Stomach (tissue), 8 donors: ENCODE measurements at regions not wholly inside any gene's neighbourhood (a gene's known extent, or its start where the extent isn't known, plus 50 kb on each side); places are given as distances from the start of the nearest gene placed in this dataset.

Source experiments
- DNase-seq, 2 donors: peaks; one replicate each; pipeline versions ENCODE4 v3.0.0 to v3.0.0-alpha.2; 2013 to 2019
- H3K27ac ChIP-seq, 5 donors: fragments of 200-600 bp in 4 of 5; sonication (generic) in 4 of 5; one replicate each; pipeline ENCODE4 v1.5.1; 2013 to 2019; ENCODE audit warnings: mild to moderate bottlenecking in 1 of 5, moderate library complexity in 1 of 5
- H3K27me3 ChIP-seq, 3 donors: fragments of 200-600 bp; sonication (generic); one replicate each; pipeline ENCODE4 v1.5.1; 2017 to 2019; ENCODE audit warnings: mixed run types in 1 of 3
- H3K36me3 ChIP-seq, 4 donors: fragments of 200-600 bp; sonication (generic); 1 replicate in 3 of 4; 2 replicates in 1 of 4; pipeline ENCODE4 v1.5.1; 2016 to 2019
- H3K4me1 ChIP-seq, 4 donors: fragments of 200-600 bp; sonication (generic); one replicate each; pipeline ENCODE4 v1.5.1; 2016 to 2019
- H3K4me3 ChIP-seq, 4 donors: fragments of 200-600 bp; sonication (generic) in 3 of 4; one replicate each; pipeline ENCODE4 v1.5.1; 2016 to 2019; ENCODE audit warnings: mild to moderate bottlenecking in 1 of 4
- H3K9me3 ChIP-seq, 4 donors: fragments of 200-600 bp; sonication (generic); one replicate each; pipeline ENCODE4 v1.5.1; 2016 to 2019
- CTCF ChIP-seq, 7 experiments: fragments of 450-650 bp in 4 of 7; fragments of 200-600 bp in 3 of 7; sonication (generic) in 3 of 7; IDR thresholded peaks; one replicate each; pipeline ENCODE4 v1.5.1; 2016 to 2019; ENCODE audit warnings: antibody characterized with exemption in 7 of 7, control low read depth in 2 of 7, mild to moderate bottlenecking in 1 of 7
- EP300 ChIP-seq: sonication (generic); formaldehyde crosslinking; IDR thresholded peaks from one replicate; pipeline ENCODE4 v1.6.1; 2017; ENCODE audit warnings: antibody characterized with exemption
- POLR2A ChIP-seq, 4 donors: fragments of 450-650 bp; IDR thresholded peaks; one replicate each; pipeline ENCODE4 v1.6.1; 2016; ENCODE audit warnings: antibody characterized with exemption in 4 of 4, control low read depth in 2 of 4, mild to moderate bottlenecking in 1 of 4, moderate library complexity in 1 of 4
- POLR2AphosphoS5 ChIP-seq, 3 donors: sonication (generic); formaldehyde crosslinking; IDR thresholded peaks; one replicate each; pipeline ENCODE4 v1.6.1; 2016; ENCODE audit warnings: antibody characterized with exemption in 3 of 3
- WGBS, 5 donors: extraction: QIAGEN DNeasy Blood & Tissue Kit in 3 of 5; methylation state at CpG; one replicate each; pipeline versions ENCODE4 v1.1.5 to v1.1.7; 2013 to 2018; 5-methylcytosine and 5-hydroxymethylcytosine counted together
- intact Hi-C: fragments of 100-400 bp; cut with DNase I; formaldehyde crosslinking; loops from one replicate; pipeline ENCODE4 v1.15.1; 2023; ENCODE audit warnings: low total_unique reads
- donor health status: healthy with polysubstance abuse.
- donor health status: Bipolar disorder and iron deficiency.
- donor health status: healthy.

- DNase-seq: peak in 1 of 2 donors; percentile 6
- no peaks in the 10 kb centered on the region for H3K27me3 ChIP-seq
- no peaks in the 10 kb centered on the region for H3K9me3 ChIP-seq
- no peak overlapping the region for H3K27ac ChIP-seq
- no peak for TF ChIP-seq EP300
- no peak for TF ChIP-seq POLR2AphosphoS5 (IDR thresholded peaks at IDR 0.05)
- no peak for TF ChIP-seq CTCF (IDR thresholded peaks at IDR 0.05)
- no peak for TF ChIP-seq POLR2A (IDR thresholded peaks at IDR 0.05)
- intact Hi-C loops: no loop called here
- no peak overlapping the region for H3K4me3 ChIP-seq
- H3K4me1 ChIP-seq: no peaks in the 10 kb centered on the region
- 31 to 68% (median 50%) methylated on average over 3 of the region's 3 CpGs for WGBS, 5 donors
- H3K36me3 ChIP-seq: no peaks in the 10 kb centered on the region
These were observed 898.4 kb downstream of the KCNT2 start for GRCh38 chr1:195709821-195710220.

GRCh38 chr1:195704028-195704427 lies 904.2 kb downstream of the KCNT2 start:
- TF ChIP-seq POLR2A (IDR thresholded peaks at IDR 0.05): no peak
- no peak for TF ChIP-seq EP300
- no peak for TF ChIP-seq POLR2AphosphoS5 (IDR thresholded peaks at IDR 0.05)
- no peak for TF ChIP-seq CTCF (IDR thresholded peaks at IDR 0.05)
- no peak for DNase-seq
- Histone ChIP-seq H3K4me1 (no peaks in the 10 kb centered on the region), H3K36me3 (no peaks in the 10 kb centered on the region), H3K27me3 (no peaks in the 10 kb centered on the region), H3K27ac (no peak overlapping the region), H3K4me3 (no peak overlapping the region), H3K9me3 (no peaks in the 10 kb centered on the region)
- intact Hi-C loops: no loop called here
- WGBS, 5 donors: 80 to 94% (median 88%) methylated on average over 2 of the region's 2 CpGs

- no peaks in the 10 kb centered on the region for H3K27me3 ChIP-seq
- H3K36me3 ChIP-seq: no peaks in the 10 kb centered on the region
- no peak for DNase-seq
- H3K27ac ChIP-seq: no peak overlapping the region
- 63 to 71% (median 67%) methylated on average over 5 of the region's 5 CpGs for WGBS, 5 donors
- TF ChIP-seq POLR2AphosphoS5 (IDR thresholded peaks at IDR 0.05): no peak
- intact Hi-C loops: no loop called here
- no peaks in the 10 kb centered on the region for H3K4me1 ChIP-seq
- no peak overlapping the region for H3K4me3 ChIP-seq
- H3K9me3 ChIP-seq: no peaks in the 10 kb centered on the region
These were observed 907.1 kb downstream of the KCNT2 start for GRCh38 chr1:195701149-195701548.

GRCh38 chr1:195697130-195697529 lies 911.1 kb downstream of the KCNT2 start:
- Histone ChIP-seq H3K36me3 (no peaks in the 10 kb centered on the region), H3K4me1 (no peaks in the 10 kb centered on the region), H3K9me3 (peaks cover 0 to 3% (median 0%) of the 10 kb centered on the region in 4 donors), H3K27ac (no peak overlapping the region), H3K27me3 (no peaks in the 10 kb centered on the region), H3K4me3 (no peak overlapping the region)
- 79 to 91% (median 85%) methylated on average over 2 of the region's 2 CpGs for WGBS, 5 donors
- intact Hi-C loops: no loop called here
- TF ChIP-seq EP300: no peak
- TF ChIP-seq POLR2A (IDR thresholded peaks at IDR 0.05): no peak
- no peak for TF ChIP-seq POLR2AphosphoS5 (IDR thresholded peaks at IDR 0.05)
- no peak for TF ChIP-seq CTCF (IDR thresholded peaks at IDR 0.05)
- no peak for DNase-seq

- intact Hi-C loops: no loop called here
- DNase-seq: no peak
These were observed 921.5 kb downstream of the KCNT2 start for GRCh38 chr1:195686764-195687163.

More at GRCh38 chr1:195686764-195687163, 921.5 kb downstream of the KCNT2 start:
- H3K27me3 ChIP-seq: no peaks in the 10 kb centered on the region
- H3K4me1 ChIP-seq: no peaks in the 10 kb centered on the region
- H3K4me3 ChIP-seq: no peak overlapping the region
- H3K27ac ChIP-seq: no peak overlapping the region
- H3K9me3 ChIP-seq: no peaks in the 10 kb centered on the region
- 67 to 79% (median 76%) methylated on average over 3 of the region's 3 CpGs for WGBS, 5 donors
- no peaks in the 10 kb centered on the region for H3K36me3 ChIP-seq
- TF ChIP-seq CTCF (IDR thresholded peaks at IDR 0.05) (no peak), POLR2A (IDR thresholded peaks at IDR 0.05) (no peak), EP300 (no peak), POLR2AphosphoS5 (IDR thresholded peaks at IDR 0.05) (no peak)
